GM18519 (cell line): ENCODE measurements at regions not wholly inside any gene's neighbourhood (a gene's known extent, or its start where the extent isn't known, plus 50 kb on each side); places are given as distances from the start of the nearest gene placed in this dataset.
"Not testable (repeated sequence)": the region's sequence is repeated elsewhere in the genome, so short reads cannot be mapped to it uniquely, and the experiment has no call there.

Experiments
- ATAC-seq: cut with Tn5 transposase; IDR thresholded peaks from one replicate; pipeline ENCODE4 v1.9.1; 2021; ENCODE audit warnings: mild to moderate bottlenecking, moderate library complexity; ENCODE audit not compliant: unreplicated experiment, low FRiP score

GRCh38 chr3:95212117-95212516, 1149.3 kb downstream of the NSUN3 start:
- no peak for ATAC-seq

DNA sequence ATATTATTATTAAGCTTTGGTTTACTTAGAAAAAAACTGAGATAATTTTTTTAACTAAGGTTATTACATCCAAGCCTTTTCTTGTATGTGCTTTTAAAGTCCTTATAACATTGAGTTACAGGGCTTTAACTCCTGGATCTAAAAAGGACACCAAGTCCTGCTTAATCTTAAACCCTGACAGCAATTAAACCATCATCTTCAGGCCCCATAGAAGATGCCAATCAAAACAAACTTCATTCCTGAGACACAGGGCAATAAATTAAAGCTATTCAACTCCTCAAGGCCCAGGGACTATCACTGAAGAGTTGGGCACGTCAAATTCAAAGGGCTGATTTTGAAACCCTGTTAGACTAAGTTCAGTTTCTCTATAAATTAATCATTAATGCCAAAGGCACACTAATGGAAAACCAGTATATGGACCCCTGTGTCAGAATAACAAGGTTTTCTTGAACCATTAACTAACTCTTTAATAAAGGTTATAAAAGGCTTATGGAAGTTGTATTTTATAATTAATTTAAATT, 1152.6 kb downstream of the NSUN3 start:
- ATAC-seq = no peak

GRCh38 chr3:95217661-95218060, 1154.8 kb downstream of the NSUN3 start:
- ATAC-seq = no peak

DNA sequence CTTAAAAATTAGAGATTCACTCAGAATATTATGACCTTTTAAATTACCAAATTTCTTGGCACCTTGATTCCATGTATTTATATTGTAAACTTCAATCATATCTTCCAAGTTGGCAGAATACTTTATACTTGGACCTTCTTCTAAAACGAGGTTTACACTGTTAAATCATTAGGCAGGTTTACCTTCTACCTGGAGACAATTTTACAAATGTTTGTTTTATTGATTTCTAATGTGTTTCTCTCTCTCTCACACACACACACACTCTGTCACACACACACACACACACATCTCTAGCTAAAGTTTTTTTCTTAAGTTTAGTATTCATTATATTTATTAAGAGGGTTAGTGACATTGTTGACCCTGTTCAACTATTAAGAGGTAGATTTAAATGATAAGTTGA, 1155.6 kb downstream of the NSUN3 start:
- no peak for ATAC-seq

GRCh38 chr3:95226437-95226836, 1163.6 kb downstream of the NSUN3 start:
- no peak for ATAC-seq

GRCh38 chr3:95227092-95227491, 1164.2 kb downstream of the NSUN3 start:
- ATAC-seq = no peak

DNA sequence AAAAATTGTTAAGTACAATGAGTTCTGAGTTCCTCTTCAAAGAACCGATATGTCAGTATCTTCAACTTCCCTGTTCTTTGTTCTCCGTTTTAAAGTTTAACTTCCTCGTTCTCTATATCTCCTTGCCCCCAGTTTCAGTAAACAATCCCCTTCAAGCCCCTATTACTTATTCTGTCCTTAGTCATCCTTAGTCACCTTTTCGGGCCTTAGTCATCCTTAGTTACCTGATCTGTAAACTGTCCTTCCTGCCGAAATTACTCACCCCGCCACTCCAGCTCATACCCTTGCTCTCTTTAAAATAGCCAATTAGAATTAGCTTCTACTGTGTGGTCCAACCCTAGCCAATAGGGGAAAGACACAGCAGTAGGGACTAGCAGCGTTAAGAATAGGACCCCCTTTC, 1165.6 kb downstream of the NSUN3 start:
- ATAC-seq = no peak

GRCh38 chr3:95235916-95236315, 1173.1 kb downstream of the NSUN3 start:
- no peak for ATAC-seq

- ATAC-seq = no peak
Observed at GRCh38 chr3:95237783-95238182, 1174.9 kb downstream of the NSUN3 start.

GRCh38 chr3:95240395-95240794, 1177.5 kb downstream of the NSUN3 start:
- no peak for ATAC-seq

DNA sequence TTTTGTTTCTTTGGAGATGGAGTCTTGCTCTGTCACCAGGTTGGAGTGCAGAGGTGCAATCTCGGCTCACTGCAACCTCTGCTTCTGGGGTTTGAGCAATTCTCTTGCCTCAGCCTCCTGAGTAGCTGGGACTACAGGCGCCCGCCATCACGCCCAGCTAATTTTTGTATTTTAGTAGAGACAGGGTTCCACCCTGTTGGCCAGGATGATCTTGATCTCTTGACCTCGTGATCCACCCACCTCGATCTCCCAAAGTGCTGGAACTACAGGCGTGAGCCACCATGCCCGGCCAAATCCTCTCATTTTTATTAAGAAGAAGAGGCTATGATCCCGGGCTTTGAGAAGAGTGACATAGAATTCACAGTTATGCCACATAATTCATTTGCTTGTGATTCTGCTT, 1178.4 kb downstream of the NSUN3 start:
- ATAC-seq = not testable (repeated sequence)

DNA sequence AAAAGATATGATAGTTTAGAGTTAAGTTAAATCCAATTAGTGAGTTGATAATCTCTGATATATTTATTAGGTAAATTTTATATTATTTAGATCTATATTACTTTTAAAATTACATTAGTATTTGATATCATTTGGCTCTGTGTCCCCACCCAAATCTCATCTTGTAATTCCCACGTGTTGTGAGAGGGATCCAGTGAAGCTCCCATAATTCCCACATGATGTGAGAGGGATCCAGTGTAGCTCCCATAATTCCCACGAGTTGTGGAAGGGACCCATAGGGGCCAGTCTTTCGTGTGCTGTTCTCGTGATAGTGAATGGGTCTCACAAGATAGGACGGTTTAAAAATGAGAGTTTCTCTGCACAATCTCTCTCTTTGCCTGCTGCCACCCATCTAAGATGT, 1183.6 kb downstream of the NSUN3 start:
- ATAC-seq = no peak

- ATAC-seq = no peak
Observed at GRCh38 chr3:95254061-95254460, 1191.2 kb downstream of the NSUN3 start.

GRCh38 chr3:95254758-95255157, 1191.9 kb downstream of the NSUN3 start:
- no peak for ATAC-seq

GRCh38 chr3:95265129-95265528, 1202.3 kb downstream of the NSUN3 start:
- ATAC-seq = no peak

- ATAC-seq = no peak
Observed at GRCh38 chr3:95271395-95271794, 1208.5 kb downstream of the NSUN3 start.

DNA sequence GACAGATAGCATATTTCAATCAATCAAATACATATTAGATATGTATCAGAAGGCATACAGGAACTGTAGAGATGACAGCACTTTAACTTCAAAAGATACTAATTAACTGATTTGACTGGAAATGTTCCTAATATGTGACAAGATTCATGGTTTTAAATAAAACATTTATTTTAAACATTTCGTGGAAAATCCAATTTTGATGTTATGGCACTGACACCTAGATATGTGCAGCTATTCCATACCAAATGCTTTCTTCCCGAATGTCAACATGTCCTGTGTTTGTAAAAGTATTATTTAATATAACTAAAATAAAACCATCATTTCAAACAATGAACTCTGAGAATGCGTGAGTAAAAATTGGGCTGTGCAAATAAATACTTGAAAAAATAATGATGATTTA, 1209.3 kb downstream of the NSUN3 start:
- ATAC-seq = no peak

DNA sequence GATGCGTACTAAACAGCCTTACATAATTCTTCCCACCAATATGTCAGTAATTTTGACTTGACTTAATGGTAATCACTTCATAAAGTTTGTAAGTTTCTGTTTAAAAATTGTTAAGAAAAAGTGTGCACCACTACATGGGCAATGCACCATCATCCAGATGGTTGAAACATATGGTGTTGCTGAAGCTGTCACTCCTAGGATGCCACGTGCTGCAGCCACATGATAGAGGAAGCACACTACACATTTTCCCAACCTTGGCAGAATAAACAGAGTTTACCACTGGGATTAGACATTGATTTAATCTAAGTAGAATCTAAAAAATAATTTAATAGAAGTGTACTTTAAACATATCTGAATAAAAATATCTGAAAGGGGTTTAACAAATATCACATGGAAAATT, 1209.9 kb downstream of the NSUN3 start:
- ATAC-seq = no peak

DNA sequence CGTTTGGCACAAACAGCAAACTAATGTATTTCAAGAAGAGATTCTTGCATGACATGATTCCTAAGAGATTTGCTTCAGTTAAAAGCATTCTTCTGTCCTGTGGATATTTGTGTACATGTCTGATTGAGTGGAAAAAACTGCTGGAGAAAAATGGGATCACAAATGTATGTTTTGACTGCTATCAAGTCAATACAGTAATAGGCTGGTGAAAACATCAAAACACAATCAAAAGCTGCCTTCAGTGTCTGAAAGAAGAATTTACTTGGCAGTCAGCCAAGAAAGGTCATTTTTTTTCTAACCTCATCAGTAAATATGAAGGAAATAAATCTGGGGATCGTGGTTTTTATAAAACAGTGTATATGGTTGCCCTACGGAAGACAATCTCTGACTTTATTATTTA, 1214.8 kb downstream of the NSUN3 start:
- ATAC-seq = no peak

DNA sequence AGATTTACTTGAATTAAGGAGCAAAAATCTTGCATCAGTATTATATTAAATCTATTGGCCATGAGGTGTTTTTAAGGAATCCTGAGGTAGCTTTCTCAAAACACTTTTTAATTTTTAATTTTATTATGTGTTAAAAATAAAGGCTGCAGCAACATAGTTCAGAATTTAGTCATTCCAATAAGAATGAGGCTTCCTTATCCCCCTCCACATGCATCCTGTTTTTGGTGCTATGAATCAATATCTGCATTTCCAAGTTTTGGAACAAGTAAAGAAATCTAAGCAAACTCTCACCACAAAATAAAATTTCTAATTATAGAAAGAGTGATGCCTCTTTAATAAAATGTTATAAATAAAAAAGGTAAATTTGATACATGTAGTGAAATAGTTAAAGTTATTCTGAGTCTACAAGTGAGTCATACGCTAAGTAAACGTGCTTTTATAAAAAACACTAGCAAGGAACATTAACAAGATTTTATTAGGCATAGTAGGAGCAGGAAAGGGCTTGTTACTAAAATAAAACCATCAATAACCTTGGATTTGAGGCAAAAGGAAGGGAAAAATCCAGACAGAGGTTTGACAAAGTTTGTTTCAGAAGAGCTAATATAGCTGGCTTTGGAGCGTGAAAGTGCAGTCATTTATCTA, 1218.0 kb downstream of the NSUN3 start:
- ATAC-seq = no peak

GRCh38 chr3:95289295-95289694, 1226.4 kb downstream of the NSUN3 start:
- no peak for ATAC-seq

GRCh38 chr3:95297581-95297980, 1234.7 kb downstream of the NSUN3 start:
- no peak for ATAC-seq

DNA sequence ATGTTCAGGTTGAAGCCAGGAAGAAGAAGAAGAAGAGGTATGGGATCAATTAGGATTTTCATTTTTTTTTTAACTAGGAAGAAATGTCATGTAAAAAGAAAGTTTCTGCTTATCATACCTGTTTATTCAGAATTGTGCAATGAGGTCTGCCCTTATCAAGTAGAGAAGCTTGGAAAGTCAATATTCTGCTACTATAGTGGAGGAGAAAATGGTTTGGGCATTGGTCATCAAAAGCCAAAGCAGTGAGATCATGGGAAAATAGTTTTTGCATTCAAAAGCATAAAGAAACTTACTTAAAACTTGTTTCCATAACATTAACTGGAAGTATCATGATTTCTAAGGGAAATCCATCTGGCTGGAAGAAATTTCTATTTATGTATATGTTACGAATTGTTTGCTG, 1239.2 kb downstream of the NSUN3 start:
- ATAC-seq = no peak
